Suprapubic skin (tissue), 3 donors: ENCODE measurements at regions not wholly inside any gene's neighbourhood (a gene's known extent, or its start where the extent isn't known, plus 50 kb on each side); places are given as distances from the start of the nearest gene placed in this dataset.

ENCODE experiments used
- EP300 ChIP-seq: sonication (generic); formaldehyde crosslinking; IDR thresholded peaks from one replicate; pipeline ENCODE4 v1.6.1; 2017; ENCODE audit warnings: antibody characterized with exemption
- POLR2A ChIP-seq, 2 donors: fragments of 450-650 bp; IDR thresholded peaks; one replicate each; pipeline ENCODE4 v1.6.1; 2017; ENCODE audit warnings: antibody characterized with exemption in 2 of 2, mild to moderate bottlenecking in 2 of 2, moderate library complexity in 2 of 2
- TF ChIP-seq, protein P1 (sequence below), 2 donors: fragments of 200-600 bp in 1 of 2; fragments of 450-650 bp in 1 of 2; sonication (generic) in 1 of 2; IDR thresholded peaks; one replicate each; pipeline ENCODE4 v1.5.1; 2016 to 2019; ENCODE audit warnings: antibody characterized with exemption in 2 of 2, mild to moderate bottlenecking in 1 of 2, moderate library complexity in 1 of 2

DNA sequence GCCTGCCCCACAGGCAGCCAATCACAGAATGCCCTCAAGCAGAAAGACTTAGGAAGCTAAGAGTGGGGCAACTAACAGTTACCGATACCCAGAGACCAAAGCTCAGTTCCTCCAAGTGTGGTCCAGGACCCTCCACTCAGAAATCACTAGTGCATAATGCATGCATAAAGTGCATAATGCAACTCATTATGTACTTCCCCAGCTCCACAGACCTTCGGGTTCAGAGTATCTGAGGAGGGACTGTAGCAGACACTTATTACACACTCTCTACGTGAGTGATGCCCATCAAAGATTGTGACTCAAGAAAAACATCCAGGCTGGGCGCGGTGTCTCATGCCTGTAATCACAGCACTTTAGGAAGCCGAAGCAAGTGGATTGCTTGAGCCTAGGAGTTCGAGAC lies 328.0 kb downstream of the BCOR start:
- TF ChIP-seq POLR2A (IDR thresholded peaks at IDR 0.05) (no peak), EP300 (no peak)
- TF ChIP-seq, protein P1, sequence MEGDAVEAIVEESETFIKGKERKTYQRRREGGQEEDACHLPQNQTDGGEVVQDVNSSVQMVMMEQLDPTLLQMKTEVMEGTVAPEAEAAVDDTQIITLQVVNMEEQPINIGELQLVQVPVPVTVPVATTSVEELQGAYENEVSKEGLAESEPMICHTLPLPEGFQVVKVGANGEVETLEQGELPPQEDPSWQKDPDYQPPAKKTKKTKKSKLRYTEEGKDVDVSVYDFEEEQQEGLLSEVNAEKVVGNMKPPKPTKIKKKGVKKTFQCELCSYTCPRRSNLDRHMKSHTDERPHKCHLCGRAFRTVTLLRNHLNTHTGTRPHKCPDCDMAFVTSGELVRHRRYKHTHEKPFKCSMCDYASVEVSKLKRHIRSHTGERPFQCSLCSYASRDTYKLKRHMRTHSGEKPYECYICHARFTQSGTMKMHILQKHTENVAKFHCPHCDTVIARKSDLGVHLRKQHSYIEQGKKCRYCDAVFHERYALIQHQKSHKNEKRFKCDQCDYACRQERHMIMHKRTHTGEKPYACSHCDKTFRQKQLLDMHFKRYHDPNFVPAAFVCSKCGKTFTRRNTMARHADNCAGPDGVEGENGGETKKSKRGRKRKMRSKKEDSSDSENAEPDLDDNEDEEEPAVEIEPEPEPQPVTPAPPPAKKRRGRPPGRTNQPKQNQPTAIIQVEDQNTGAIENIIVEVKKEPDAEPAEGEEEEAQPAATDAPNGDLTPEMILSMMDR (IDR thresholded peaks at IDR 0.05): no peak
